HCT116 (cell line): ENCODE measurements at regions not wholly inside any gene's neighbourhood (a gene's known extent, or its start where the extent isn't known, plus 50 kb on each side); places are given as distances from the start of the nearest gene placed in this dataset.

Source experiments
- ATF3 ChIP-seq: IDR thresholded peaks from 2 replicates; pipeline ENCODE4 v1.6.1; 2012
- EZH2 ChIP-seq: fragments of 200-600 bp; sonication (generic); IDR thresholded peaks from 2 replicates; pipeline ENCODE4 v1.6.1; 2017; ENCODE audit warnings: antibody characterized with exemption, mixed run types
- EZH2phosphoT487 ChIP-seq: fragments of 200-600 bp; IDR thresholded peaks from 2 replicates; pipeline ENCODE4 v1.6.1; 2018; ENCODE audit warnings: antibody characterized with exemption, borderline replicate concordance
- POLR2A ChIP-seq: IDR thresholded peaks from 2 replicates; pipeline ENCODE4 v1.7.0; 2011; ENCODE audit warnings: borderline replicate concordance; ENCODE audit not compliant: insufficient read depth, insufficient read length; ENCODE audit errors: extremely low read depth
- YY1 ChIP-seq: IDR thresholded peaks from 2 replicates; pipeline ENCODE4 v1.6.1; 2011; ENCODE audit warnings: low read length, low read depth, moderate library complexity, mild to moderate bottlenecking; ENCODE audit not compliant: insufficient replicate concordance; ENCODE audit errors: extremely low read depth
- ZBTB33 ChIP-seq: IDR thresholded peaks from 2 replicates; pipeline ENCODE4 v1.6.1; 2011; ENCODE audit warnings: mild to moderate bottlenecking, low read length, moderate library complexity; ENCODE audit not compliant: insufficient replicate concordance; ENCODE audit errors: extremely low read depth
- ZNF274 ChIP-seq: fragments of 200-500 bp; sonication (Bioruptor generic); IDR thresholded peaks from 2 replicates; pipeline ENCODE4 v1.6.1; 2014; ENCODE audit warnings: mild to moderate bottlenecking, low read depth, low read length, inconsistent platforms
- TF ChIP-seq, protein P1 (sequence below), 3 experiments: fragments of 200-600 bp in 1 of 3; sonication (generic) in 1 of 3; IDR thresholded peaks in 2 of 3; conservative IDR thresholded peaks in 1 of 3; 2 replicates each; pipeline ENCODE4 v1.5.1; 2012 to 2017; ENCODE audit warnings: low read depth in 2 of 3, low read length in 2 of 3, antibody characterized with exemption in 1 of 3, borderline replicate concordance in 1 of 3, control low read depth in 1 of 3, mild to moderate bottlenecking in 1 of 3, mixed read lengths in 1 of 3, mixed run types in 1 of 3, moderate library complexity in 1 of 3; ENCODE audit not compliant: insufficient read depth in 1 of 3
- TF ChIP-seq, protein P2 (sequence below): IDR thresholded peaks from 2 replicates; pipeline ENCODE4 v1.6.1; 2012; ENCODE audit warnings: low read depth

GRCh38 chr4:74619931-74620702 is 174.2 kb downstream of the BTC start:
- TF ChIP-seq, protein P1, sequence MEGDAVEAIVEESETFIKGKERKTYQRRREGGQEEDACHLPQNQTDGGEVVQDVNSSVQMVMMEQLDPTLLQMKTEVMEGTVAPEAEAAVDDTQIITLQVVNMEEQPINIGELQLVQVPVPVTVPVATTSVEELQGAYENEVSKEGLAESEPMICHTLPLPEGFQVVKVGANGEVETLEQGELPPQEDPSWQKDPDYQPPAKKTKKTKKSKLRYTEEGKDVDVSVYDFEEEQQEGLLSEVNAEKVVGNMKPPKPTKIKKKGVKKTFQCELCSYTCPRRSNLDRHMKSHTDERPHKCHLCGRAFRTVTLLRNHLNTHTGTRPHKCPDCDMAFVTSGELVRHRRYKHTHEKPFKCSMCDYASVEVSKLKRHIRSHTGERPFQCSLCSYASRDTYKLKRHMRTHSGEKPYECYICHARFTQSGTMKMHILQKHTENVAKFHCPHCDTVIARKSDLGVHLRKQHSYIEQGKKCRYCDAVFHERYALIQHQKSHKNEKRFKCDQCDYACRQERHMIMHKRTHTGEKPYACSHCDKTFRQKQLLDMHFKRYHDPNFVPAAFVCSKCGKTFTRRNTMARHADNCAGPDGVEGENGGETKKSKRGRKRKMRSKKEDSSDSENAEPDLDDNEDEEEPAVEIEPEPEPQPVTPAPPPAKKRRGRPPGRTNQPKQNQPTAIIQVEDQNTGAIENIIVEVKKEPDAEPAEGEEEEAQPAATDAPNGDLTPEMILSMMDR (IDR thresholded peaks at IDR 0.05 in 2 of 3, conservative IDR thresholded peaks at IDR 0.05 in 1 of 3; ENCODE audit: borderline replicate concordance in 1 of 3, insufficient read depth in 1 of 3, low read depth in 2 of 3, low read length in 2 of 3) = no peak
- TF ChIP-seq ZBTB33 = no peak
- TF ChIP-seq POLR2A = no peak
- TF ChIP-seq EZH2phosphoT487 = no peak
- no peak for TF ChIP-seq YY1
- TF ChIP-seq, protein P2, sequence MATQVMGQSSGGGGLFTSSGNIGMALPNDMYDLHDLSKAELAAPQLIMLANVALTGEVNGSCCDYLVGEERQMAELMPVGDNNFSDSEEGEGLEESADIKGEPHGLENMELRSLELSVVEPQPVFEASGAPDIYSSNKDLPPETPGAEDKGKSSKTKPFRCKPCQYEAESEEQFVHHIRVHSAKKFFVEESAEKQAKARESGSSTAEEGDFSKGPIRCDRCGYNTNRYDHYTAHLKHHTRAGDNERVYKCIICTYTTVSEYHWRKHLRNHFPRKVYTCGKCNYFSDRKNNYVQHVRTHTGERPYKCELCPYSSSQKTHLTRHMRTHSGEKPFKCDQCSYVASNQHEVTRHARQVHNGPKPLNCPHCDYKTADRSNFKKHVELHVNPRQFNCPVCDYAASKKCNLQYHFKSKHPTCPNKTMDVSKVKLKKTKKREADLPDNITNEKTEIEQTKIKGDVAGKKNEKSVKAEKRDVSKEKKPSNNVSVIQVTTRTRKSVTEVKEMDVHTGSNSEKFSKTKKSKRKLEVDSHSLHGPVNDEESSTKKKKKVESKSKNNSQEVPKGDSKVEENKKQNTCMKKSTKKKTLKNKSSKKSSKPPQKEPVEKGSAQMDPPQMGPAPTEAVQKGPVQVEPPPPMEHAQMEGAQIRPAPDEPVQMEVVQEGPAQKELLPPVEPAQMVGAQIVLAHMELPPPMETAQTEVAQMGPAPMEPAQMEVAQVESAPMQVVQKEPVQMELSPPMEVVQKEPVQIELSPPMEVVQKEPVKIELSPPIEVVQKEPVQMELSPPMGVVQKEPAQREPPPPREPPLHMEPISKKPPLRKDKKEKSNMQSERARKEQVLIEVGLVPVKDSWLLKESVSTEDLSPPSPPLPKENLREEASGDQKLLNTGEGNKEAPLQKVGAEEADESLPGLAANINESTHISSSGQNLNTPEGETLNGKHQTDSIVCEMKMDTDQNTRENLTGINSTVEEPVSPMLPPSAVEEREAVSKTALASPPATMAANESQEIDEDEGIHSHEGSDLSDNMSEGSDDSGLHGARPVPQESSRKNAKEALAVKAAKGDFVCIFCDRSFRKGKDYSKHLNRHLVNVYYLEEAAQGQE = no peak
- TF ChIP-seq ZNF274 = no peak
- TF ChIP-seq EZH2 = no peak
- no peak for TF ChIP-seq ATF3
